CD14-positive monocyte (primary cell): ENCODE measurements at regions not wholly inside any gene's neighbourhood (a gene's known extent, or its start where the extent isn't known, plus 50 kb on each side); places are given as distances from the start of the nearest gene placed in this dataset.

ENCODE experiments used
- DNase-seq, 3 donors: peaks; one replicate each; pipeline ENCODE4 v3.0.0-alpha.2; 2011 to 2022
- H2AFZ ChIP-seq: 2 replicates; pipeline ENCODE4 v1.6.0; 2012; ENCODE audit warnings: mild to moderate bottlenecking, low read depth, low read length, inconsistent platforms; ENCODE audit not compliant: insufficient read depth, poor library complexity, severe bottlenecking
- H3K27ac ChIP-seq, 2 donors: 1 replicate in 1 of 2; 2 replicates in 1 of 2; pipeline ENCODE4 v1.5.1; 2012 to 2013; ENCODE audit warnings: low read length in 2 of 2, control low read depth in 1 of 2, inconsistent platforms in 1 of 2, low read depth in 1 of 2, mild to moderate bottlenecking in 1 of 2
- H3K27me3 ChIP-seq, 2 donors: one replicate each; pipeline versions ENCODE4 v1.6.0 to v1.6.1; 2011 to 2013; ENCODE audit warnings: low read length in 2 of 2; ENCODE audit not compliant: control insufficient read depth in 2 of 2, insufficient read depth in 2 of 2
- H3K36me3 ChIP-seq, 2 donors: replicated peaks in 1 of 2; 1 replicate in 1 of 2; 2 replicates in 1 of 2; pipeline versions ENCODE4 v1.5.1 to v1.6.1; 2012 to 2013; ENCODE audit warnings: low read length in 2 of 2, control low read depth in 1 of 2, inconsistent platforms in 1 of 2, mild to moderate bottlenecking in 1 of 2; ENCODE audit not compliant: insufficient read depth in 2 of 2, control insufficient read depth in 1 of 2
- H3K4me1 ChIP-seq, 2 donors: 1 replicate in 1 of 2; 2 replicates in 1 of 2; pipeline versions ENCODE4 v1.5.1 to v1.6.1; 2012 to 2013; ENCODE audit warnings: low read length in 2 of 2, control low read depth in 1 of 2, inconsistent platforms in 1 of 2, mild to moderate bottlenecking in 1 of 2, moderate library complexity in 1 of 2; ENCODE audit not compliant: insufficient read depth in 2 of 2, control insufficient read depth in 1 of 2
- H3K4me2 ChIP-seq: replicated peaks from 2 replicates; pipeline ENCODE3; 2012; ENCODE audit warnings: low read length, moderate library complexity, mild to moderate bottlenecking; ENCODE audit not compliant: poor library complexity, severe bottlenecking; ENCODE audit errors: extremely low read depth
- H3K4me3 ChIP-seq, 3 experiments: fragments of 200-600 bp in 1 of 3; sonication (generic) in 1 of 3; replicated peaks in 1 of 3; 1 replicate in 2 of 3; 2 replicates in 1 of 3; pipeline ENCODE4 v1.5.1; 2011 to 2013; ENCODE audit warnings: low read length in 3 of 3, mild to moderate bottlenecking in 3 of 3, control low read depth in 2 of 3, low read depth in 2 of 3, inconsistent platforms in 1 of 3, moderate library complexity in 1 of 3
- H3K79me2 ChIP-seq: 2 replicates; pipeline ENCODE4 v1.6.0; 2012; ENCODE audit warnings: mild to moderate bottlenecking, control low read depth, inconsistent platforms, low read length, moderate library complexity; ENCODE audit not compliant: insufficient read depth
- H3K9ac ChIP-seq: 2 replicates; pipeline ENCODE4 v1.6.0; 2017; ENCODE audit warnings: low read length, mild to moderate bottlenecking; ENCODE audit not compliant: insufficient read depth, poor library complexity, severe bottlenecking
- H3K9me3 ChIP-seq, 2 donors: replicated peaks in 1 of 2; 1 replicate in 1 of 2; 2 replicates in 1 of 2; pipeline versions ENCODE4 v1.5.1 to v1.6.1; 2012 to 2013; ENCODE audit warnings: low read length in 2 of 2, control low read depth in 1 of 2; ENCODE audit not compliant: control insufficient read depth in 1 of 2, insufficient read depth in 1 of 2
- H4K20me1 ChIP-seq: 2 replicates; pipeline ENCODE4 v1.6.0; 2012; ENCODE audit warnings: mild to moderate bottlenecking, low read length, control low read depth, moderate library complexity; ENCODE audit not compliant: insufficient read depth
- H3K27ac Mint-ChIP-seq, 7 donors: one replicate each; pipeline ENCODE4 v1.8.0; 2020; ENCODE audit warnings: mild to moderate bottlenecking in 7 of 7, mixed read lengths in 7 of 7, moderate library complexity in 6 of 7, inconsistent platforms in 2 of 7
- H3K27me3 Mint-ChIP-seq, 3 donors: one replicate each; pipeline ENCODE4 v1.8.0; 2021 to 2022; ENCODE audit warnings: low read depth in 3 of 3, mild to moderate bottlenecking in 3 of 3, mixed read lengths in 3 of 3, moderate library complexity in 3 of 3, inconsistent platforms in 1 of 3
- H3K36me3 Mint-ChIP-seq, 2 donors: one replicate each; pipeline ENCODE4 v1.8.0; 2020; ENCODE audit warnings: mixed read lengths in 2 of 2, inconsistent platforms in 1 of 2, mild to moderate bottlenecking in 1 of 2
- H3K4me1 Mint-ChIP-seq: one replicate; pipeline ENCODE4 v1.8.0; 2020; ENCODE audit warnings: mild to moderate bottlenecking, mixed read lengths
- H3K4me3 Mint-ChIP-seq, 2 donors: one replicate each; pipeline ENCODE4 v1.8.0; 2020; ENCODE audit warnings: mild to moderate bottlenecking in 2 of 2, mixed read lengths in 2 of 2, moderate library complexity in 1 of 2
- H3K9me3 Mint-ChIP-seq, 7 donors: one replicate each; pipeline ENCODE4 v1.8.0; 2020 to 2022; ENCODE audit warnings: mixed read lengths in 7 of 7, mild to moderate bottlenecking in 6 of 7, moderate library complexity in 6 of 7, inconsistent platforms in 2 of 7
- WGBS: methylation state at CpG from one replicate; pipeline ENCODE4 v1.1.5; 2013; ENCODE audit warnings: missing lambda C conversion rate; ENCODE audit not compliant: insufficient coverage; 5-methylcytosine and 5-hydroxymethylcytosine counted together
- intact Hi-C, 2 donors: fragments of 100-400 bp; cut with micrococcal nuclease; formaldehyde crosslinking; loops; one replicate each; pipeline versions ENCODE4 v1.15.0 to v1.15.1; 2023
- TF ChIP-seq, protein P1 (sequence below): fragments of 200-600 bp; IDR thresholded peaks from one replicate; pipeline ENCODE4 v1.8.0; 2022; ENCODE audit warnings: antibody characterized with exemption, mild to moderate bottlenecking

DNA sequence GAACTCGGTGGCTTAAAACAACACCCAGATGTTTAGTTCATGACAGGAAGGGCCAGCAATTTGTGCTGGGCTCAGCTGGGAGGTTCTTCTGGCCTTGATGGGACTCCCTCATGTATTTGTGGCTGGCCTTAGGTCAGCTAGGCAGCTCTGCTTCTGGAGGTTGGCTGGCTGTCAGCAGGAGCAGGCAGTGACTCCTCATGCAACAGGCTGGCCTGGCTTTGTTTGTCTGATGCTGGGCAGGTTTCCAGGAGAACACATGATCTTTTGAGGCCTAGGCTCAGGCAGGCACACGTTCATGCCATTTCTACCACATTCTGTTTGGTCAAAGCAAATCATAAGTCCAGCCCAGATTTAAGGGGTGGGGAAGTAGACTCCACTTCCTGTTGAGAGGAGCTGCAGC is 571.2 kb downstream of the TBC1D22A start:
- H3K4me1 ChIP-seq: no peaks in the 10 kb centered on the region
- peaks cover 0 to 10% of the 10 kb centered on the region in 2 donors for H3K9me3 ChIP-seq
- H3K36me3 Mint-ChIP-seq: no peaks in the 10 kb centered on the region
- H4K20me1 ChIP-seq: no peaks in the 10 kb centered on the region
- no peaks in the 10 kb centered on the region for H3K79me2 ChIP-seq
- H3K4me1 Mint-ChIP-seq: no peaks in the 10 kb centered on the region
- H3K4me3 Mint-ChIP-seq: no peak overlapping the region
- H3K9ac ChIP-seq: no peak overlapping the region
- H3K27ac ChIP-seq: no peak overlapping the region
- no peak overlapping the region for H3K4me3 ChIP-seq
- intact Hi-C loops: no loop called here
- DNase-seq: no peak
- peaks cover 0 to 19% (median 8%) of the 10 kb centered on the region in 7 donors for H3K9me3 Mint-ChIP-seq
- peaks cover 2 to 8% (median 4%) of the 10 kb centered on the region in 3 donors for H3K27me3 Mint-ChIP-seq
- H2AFZ ChIP-seq: no peak overlapping the region
- H3K36me3 ChIP-seq: no peaks in the 10 kb centered on the region
- no peak overlapping the region for H3K27ac Mint-ChIP-seq
- H3K4me2 ChIP-seq: no peak overlapping the region
- H3K27me3 ChIP-seq: no peaks in the 10 kb centered on the region
- 100% methylated on average over 1 of the region's 2 CpGs for WGBS
- TF ChIP-seq, protein P1, sequence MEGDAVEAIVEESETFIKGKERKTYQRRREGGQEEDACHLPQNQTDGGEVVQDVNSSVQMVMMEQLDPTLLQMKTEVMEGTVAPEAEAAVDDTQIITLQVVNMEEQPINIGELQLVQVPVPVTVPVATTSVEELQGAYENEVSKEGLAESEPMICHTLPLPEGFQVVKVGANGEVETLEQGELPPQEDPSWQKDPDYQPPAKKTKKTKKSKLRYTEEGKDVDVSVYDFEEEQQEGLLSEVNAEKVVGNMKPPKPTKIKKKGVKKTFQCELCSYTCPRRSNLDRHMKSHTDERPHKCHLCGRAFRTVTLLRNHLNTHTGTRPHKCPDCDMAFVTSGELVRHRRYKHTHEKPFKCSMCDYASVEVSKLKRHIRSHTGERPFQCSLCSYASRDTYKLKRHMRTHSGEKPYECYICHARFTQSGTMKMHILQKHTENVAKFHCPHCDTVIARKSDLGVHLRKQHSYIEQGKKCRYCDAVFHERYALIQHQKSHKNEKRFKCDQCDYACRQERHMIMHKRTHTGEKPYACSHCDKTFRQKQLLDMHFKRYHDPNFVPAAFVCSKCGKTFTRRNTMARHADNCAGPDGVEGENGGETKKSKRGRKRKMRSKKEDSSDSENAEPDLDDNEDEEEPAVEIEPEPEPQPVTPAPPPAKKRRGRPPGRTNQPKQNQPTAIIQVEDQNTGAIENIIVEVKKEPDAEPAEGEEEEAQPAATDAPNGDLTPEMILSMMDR: no peak

DNA sequence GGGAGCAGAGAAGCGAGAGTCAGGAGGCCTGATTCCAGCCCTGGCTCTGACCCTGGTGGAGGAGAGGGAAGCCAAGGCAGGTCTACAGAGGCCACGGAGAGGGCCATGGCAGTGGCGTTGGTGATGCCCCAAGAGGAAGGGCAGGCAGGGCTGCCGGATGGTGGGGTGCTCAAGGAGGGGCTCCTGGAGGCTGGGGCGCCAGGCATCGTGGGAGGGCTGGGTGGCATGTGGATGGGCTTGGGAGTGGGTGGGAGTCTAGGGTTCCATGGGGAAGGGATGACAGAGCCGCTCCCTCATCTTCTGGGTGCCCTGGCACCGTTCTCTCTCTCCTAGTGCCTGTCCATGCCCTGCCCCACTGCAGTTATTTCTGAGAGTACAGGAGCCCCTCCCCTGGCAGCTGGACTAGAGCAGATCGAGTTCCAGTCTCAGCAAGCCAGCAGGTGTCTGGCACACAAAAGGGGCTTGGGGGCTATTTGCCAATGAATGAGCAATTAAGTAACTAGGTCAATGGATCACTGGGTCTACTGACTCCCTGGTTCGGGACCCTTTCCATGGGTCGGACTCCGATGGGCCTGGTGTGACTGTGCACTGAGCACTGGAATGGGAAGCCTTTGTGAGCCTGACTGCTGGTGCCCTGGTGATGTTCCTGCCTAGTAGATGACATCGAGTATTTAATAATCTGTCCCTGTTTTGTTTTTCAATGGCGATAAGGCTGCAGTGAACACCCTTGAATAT is 570.0 kb downstream of the TBC1D22A start:
- H3K27ac Mint-ChIP-seq: no peak overlapping the region
- DNase-seq: no peak
- 93% methylated on average over 8 of the region's 14 CpGs for WGBS
- Histone ChIP-seq H3K27me3 (no peaks in the 10 kb centered on the region), H3K4me1 (no peaks in the 10 kb centered on the region), H3K36me3 (no peaks in the 10 kb centered on the region), H3K4me2 (no peak overlapping the region), H3K4me3 (no peak overlapping the region), H4K20me1 (no peaks in the 10 kb centered on the region), H3K79me2 (no peaks in the 10 kb centered on the region), H2AFZ (no peak overlapping the region), H3K27ac (no peak overlapping the region), H3K9me3 (peaks cover 0 to 10% of the 10 kb centered on the region in 2 donors), H3K9ac (no peak overlapping the region)
- peaks cover 0 to 19% (median 8%) of the 10 kb centered on the region in 7 donors for H3K9me3 Mint-ChIP-seq
- H3K36me3 Mint-ChIP-seq: no peaks in the 10 kb centered on the region
- H3K4me3 Mint-ChIP-seq: no peak overlapping the region
- peaks cover 4 to 8% (median 5%) of the 10 kb centered on the region in 3 donors for H3K27me3 Mint-ChIP-seq
- intact Hi-C loops: no loop called here
- TF ChIP-seq, protein P1: no peak
- no peaks in the 10 kb centered on the region for H3K4me1 Mint-ChIP-seq
